Activated CD4-positive, alpha-beta T cell treated with anti-CD3 and anti-CD28 coated beads, Interleukin-2, Interleukin-6, amounts not matched to agents 100 ng/mL and 50 ng/mL, durations not matched to agents 16 hours and 8 hours (primary cell): ENCODE measurements at regions not wholly inside any gene's neighbourhood (a gene's known extent, or its start where the extent isn't known, plus 50 kb on each side); places are given as distances from the start of the nearest gene placed in this dataset.

Experiments
- DNase-seq: peaks from one replicate; pipeline ENCODE4 v3.0.0-alpha.2; 2020

DNA sequence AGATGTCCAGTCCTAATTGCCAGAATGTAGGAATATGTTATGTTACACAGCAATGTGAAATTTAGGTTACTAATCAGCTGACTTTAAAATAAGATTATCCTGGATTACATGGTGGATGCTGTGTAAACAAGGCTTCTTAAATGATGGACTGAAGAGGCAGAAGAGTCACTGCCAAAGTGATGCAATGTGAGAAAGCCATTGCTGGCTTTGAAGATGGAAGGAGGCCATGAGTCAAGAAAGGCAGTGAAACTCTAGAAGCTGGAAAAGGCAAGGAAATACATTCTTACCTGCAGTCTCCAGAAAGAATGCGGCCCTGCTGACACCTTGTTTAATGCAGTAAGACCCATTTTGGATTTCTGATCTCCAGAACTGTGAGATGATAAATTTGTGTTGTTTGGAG lies 179.1 kb upstream of the ZPLD1 start:
- no peak for DNase-seq

DNA sequence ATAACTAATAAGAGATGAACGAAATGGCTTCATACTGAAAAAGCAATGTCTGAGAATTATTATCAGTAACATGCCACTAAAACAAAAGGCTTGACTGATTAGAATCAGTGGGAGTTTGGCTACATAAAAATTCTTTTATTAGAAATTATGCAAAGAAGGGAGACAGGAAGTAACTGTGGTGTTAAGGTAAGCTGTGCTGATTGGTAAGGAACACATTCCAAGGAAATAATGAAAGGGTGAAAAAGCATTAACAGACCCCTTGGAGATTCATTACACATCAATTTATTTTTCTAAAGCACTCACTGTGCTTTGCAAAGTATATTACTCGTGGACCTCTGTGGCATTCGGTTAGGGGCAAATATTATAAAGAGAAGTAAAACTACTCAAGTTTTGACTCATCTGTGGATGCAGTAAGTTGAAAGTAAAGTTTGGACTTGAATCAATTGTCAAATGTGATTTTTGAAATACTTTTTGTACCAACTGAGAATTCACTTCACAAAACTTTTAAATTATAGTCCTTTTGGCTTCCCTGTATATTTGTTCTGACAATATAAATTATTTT lies 176.1 kb upstream of the ZPLD1 start:
- DNase-seq = no peak

DNA sequence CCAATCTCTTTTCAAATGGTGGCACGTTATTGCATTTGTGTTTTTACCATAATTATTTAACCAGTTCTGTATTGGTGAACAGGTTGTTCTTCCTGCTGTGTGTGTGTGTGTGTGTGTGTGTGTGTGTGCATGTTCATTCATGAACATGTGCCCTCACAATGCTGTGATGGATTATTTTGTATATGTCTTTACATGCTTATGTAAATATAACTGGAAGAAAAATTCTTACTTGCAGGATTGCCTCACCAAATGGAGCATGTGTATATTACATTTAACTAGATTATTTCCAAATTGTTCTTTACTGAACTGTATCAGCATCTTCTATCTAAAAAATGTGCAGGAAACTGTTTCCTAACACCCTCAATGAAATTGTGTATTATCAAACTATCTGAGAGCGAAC lies 175.2 kb upstream of the ZPLD1 start:
- DNase-seq = no peak

DNA sequence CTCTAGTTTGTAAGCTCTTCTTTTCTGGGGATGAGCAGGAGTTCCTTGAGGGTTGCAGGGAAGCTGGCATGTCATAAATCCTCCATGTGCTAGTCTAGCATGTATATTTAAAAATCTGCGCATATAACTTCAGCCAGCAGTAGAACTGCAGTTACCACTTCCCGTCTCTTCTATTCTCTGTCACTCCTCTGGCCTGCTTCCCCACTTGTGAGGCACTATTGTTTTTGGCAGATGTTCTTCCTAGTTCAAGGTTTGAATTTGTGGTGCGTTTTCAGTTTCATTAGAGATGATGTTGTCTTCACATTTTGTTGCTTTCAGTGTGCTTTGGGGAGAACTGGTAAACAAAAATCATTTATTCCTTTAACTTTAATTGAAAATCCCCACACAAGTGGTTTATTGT lies 169.1 kb upstream of the ZPLD1 start:
- DNase-seq = no peak

DNA sequence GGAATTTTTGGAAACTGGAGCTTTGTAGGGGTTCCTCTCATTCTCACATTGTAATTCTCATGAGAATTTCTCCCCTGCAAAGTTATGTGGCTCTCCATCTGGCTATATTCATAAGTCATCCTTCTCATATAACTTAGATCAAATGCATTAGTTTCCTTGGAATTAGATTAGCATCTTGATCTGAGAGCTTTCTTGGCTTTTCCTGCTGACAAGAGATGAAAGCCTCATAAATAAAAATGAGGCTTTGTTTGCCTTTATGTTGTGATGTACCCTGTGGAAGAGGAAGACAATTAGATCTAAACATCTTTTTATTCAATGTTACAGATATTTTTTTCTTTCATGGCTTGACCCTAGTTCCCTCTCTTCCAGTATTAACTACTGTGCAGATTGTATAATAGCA lies 165.4 kb upstream of the ZPLD1 start:
- DNase-seq = no peak

DNA sequence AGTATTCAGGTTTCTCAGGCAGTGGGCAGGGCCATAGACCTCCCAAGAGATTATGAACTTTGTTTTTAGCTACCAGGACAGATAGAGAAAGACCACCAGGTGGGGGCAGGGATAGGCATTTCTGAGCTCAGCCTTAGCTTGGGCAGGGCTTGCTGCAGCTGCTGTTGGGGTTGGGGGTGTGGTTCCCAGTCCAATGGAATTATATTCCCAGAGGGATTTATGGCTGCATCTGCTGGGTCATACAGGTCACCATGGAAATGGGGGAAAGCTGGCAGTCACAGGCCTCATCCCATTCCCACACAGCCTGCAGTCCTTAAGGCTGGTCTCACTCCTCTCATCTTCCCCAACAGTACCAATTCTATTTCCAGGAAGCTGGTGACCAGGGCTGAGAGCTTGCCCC lies 144.6 kb upstream of the ZPLD1 start:
- no peak for DNase-seq

DNA sequence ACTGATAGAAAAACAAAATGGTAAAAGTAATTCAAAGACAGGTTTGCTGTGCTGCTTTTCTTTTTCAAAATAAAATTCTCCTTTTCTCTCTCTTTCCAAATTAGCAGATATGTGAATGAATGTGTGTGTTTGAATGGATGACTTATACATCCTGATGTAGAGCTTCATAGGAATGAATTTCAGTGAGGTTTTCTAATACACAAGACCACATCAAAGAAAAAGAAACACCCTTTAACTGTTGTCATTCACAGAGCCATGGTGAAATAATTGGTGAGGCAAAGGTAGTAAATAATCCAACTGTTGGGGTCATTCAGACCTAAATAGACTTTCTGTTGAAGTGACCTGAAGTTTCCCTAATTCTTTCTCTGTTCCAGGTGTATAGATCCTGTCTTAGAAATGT lies 139.1 kb upstream of the ZPLD1 start:
- no peak for DNase-seq

DNA sequence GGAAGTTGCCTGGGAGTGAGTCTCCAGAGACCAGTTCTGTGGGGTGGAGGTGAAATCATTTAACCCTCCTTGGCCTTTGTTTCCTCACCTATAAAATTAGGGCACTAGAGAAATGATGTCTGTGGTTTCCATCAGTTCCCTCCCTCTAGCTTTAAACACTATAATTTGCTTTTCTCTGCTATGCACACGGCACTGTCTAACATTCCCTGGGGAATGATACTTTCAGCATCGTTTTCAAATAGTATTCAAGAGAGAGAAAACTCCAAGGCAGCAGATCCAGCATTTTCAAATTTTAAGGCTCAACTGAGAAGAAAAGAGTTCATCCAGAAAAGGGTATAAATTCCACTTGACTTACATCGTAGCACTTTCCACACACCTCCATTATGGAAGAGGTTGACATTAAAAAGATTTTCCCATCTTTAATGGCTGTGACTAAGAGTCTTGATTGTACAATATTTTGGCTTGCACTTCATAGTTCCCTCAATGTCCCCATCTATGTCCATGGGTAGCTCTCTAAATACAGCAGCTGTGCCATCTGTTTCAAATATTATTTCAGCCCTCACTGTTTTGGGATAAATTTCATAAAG lies 137.7 kb upstream of the ZPLD1 start:
- no peak for DNase-seq

DNA sequence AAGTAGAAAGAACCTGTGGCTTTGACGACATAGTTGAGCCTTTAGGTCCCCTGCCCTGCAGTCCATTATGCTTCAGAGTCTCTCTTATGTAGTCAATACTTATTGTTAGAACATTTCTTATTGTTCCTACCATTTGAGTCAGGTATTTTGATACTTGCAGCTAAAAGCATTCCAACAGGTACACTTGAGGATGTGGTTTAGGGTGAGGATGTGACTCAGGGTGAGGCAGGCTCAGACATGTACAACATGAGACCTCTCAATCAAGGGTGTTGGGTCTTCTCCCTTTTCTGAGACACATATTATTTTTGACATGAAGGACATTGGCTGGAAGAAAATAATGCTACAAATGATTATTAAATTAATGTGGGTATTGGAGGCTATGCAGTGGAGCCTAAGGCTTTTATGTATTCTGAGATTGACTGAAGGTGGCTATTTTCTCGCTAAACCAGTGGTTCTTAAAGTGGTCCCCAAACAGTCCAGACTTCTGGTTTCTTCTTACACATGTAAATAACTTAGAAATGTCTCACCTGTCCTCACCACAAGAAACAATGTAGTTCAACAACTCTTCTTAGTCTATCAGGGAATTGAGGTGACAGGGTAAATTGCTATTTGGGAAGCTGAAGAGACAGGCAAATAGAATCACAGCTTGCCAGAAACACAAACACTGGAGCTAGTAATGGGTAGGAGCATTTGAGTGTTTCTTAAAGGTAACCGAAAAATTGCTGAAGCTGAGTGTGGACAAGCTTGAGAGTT lies 135.5 kb upstream of the ZPLD1 start:
- DNase-seq = peak; percentile 2

DNA sequence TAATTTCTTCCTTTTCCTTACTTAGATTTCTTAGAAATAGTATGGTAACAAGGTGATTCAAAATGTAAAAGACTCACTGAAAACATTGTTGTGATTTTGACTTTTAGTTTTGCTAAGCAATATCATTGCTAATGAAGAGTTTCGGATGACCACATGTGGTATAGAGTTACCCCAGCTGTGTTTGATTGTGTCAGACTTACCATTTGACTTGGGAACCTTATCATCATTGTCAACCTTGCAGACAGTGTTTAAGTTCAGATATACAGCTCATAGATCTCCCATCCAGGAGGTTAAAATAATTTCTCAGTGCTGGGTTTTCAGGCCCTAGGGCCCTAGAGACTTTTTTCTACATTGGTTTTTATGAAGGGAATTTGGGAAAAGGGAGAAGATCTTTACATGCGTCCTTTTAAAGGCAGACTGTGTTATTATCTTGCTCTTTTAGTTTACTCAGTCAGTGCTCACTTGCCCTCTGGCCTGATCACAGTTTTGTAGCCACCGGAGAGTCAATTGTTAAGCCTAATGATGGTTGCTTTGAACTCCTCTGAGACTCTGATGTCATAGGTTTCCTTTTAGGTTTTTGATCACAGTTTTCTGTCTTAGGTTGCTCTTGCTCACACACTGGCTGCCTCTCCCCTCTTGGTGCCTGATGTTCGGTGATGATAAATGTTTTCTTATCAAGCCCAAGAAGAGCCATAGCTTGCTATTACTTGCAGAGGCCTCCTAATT lies 133.5 kb upstream of the ZPLD1 start:
- no peak for DNase-seq

DNA sequence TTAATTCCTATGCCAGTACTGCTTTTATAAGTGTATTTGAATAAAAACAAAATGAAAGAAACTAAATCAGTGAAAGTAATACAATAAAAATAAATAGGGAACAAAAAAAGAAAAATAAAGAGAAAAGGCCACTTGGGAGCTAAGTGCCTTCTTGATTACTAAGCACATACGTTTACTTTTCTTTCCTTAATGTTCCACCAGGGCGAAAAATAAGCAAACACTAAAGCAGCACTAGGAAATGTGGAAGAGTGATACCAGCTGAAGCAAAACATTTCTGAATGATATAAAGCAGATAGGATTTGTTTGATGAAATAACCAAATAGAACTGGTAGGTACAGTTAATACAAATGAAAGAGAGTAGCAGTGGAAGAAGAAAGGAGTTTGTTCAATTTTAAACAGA lies 132.8 kb upstream of the ZPLD1 start:
- DNase-seq = no peak

DNA sequence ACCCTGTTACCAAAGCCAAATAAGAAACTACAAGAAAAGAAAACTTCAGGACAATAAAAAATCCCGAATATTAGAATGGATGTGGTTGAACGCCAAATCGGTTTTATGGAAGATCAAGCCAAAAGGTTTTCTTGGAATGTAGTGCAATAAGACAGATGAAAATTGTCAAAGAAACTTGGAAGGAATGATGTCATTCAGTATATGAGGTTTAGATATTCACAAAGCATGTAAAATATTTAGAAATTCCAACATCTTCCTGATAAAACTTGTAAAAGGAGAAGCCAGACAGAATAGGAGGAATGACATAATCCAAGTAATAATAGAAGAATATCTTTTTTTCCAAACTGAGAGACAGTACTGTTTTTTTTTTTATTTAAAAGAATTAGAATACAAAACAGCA lies 130.3 kb upstream of the ZPLD1 start:
- no peak for DNase-seq

DNA sequence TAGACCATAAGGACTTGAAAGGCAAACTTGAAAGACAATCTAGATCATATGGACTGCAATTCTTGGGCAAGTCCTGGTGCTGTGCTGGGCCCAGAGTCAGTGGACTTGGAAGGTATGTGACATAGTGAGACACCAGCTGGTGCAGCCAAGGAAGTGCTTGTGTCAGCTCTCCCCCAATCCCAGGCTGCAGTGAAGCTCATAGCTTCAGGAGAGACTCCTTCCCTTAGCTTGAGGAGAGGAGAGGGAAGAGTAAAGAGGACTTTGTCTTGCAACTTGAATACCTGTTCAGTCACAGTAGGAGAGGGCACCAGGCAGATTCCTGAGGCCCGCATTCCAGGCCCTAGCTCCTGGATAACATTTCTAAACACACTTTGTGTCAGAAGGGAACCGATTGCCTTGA lies 127.4 kb upstream of the ZPLD1 start:
- DNase-seq = no peak

DNA sequence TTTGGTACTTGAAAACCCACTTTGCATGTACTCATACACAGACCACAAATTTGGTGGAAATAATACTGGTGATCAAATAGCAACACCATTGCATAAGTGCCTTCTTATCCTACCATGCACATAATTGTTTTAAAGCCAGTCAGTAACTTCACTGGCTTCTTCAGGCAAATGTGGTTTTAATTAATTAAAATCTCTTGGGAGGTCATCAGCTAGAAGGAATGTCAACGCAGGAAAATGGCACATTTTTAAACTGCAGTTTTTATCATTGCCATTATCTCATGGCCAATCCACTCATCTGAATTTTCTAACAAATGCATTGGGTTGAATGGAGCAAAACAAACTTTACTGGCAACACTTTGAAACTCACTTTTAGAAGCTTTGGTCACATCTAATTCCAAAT lies 105.7 kb upstream of the ZPLD1 start:
- DNase-seq = no peak

DNA sequence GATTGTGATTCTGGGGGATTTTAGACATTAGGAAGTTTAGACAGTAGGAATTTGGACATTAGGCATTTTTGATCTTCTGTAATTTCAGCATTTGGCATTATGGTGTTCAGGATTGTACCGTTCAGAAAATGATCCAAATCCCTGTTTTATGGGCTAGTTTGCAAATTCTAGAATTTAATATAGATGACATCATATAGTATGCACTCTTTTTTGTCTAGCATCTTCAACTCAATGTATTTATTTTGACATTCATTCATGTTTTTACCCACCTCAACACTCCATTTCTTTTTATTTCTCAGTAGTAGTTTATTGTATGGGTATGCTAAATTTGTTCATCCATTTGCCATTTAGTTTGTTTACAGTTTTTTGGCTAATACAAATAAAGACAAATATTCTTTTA lies 105.3 kb upstream of the ZPLD1 start:
- DNase-seq = no peak

DNA sequence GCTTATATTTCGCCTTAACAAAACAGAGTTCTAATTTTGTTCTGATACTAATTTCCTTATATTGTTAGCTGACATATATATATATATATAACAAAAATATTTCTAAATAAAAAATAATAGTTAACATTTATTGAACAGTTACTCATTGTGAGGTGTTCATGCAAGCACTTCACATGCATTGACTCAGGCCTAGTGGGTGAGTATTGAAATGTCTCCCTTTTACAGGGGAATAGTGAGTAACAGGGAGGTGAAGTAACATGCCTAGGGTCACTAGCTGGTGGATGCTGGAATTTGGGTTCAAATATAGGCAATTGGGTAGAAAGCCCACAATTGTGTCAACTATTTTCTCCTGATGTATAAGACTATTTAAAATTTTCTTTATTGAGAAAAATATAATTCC lies 102.6 kb upstream of the ZPLD1 start:
- DNase-seq = no peak

DNA sequence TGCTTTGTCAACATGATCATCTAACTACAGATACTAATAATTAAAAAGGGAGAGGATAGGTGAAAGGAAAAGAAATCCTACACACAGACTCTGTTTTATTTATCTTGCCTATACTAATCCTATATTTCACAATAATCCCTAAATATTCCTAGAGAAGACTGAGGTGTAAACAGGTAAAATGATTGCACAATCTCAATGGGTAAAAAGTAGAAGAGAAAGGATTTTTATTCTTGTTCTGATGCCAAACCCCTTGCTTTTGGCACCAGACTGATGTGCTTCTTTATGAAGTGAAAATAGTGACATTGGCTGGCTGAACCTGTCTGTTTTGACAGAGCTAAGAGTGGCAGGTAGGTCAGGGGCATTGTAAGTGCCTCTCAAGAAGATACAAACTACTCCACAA lies 101.9 kb upstream of the ZPLD1 start:
- no peak for DNase-seq

DNA sequence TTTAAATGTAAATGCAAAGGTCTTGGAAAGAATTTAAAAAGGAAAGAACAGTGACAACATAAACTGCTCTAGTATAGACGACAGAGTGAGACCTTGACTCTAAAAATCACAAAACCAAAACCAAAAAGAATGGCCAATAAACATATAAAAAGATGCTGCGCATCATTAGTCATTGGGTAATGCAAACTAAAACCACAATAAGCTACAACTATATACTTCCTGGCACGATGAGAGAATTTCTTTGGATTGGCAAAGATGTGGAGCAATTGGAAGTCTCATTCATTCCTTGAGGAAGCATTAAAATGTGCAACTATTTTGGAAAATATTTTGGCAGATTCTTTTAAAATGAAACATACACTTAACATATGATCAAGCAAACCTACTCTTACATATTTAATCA lies 98.7 kb upstream of the ZPLD1 start:
- DNase-seq = no peak

DNA sequence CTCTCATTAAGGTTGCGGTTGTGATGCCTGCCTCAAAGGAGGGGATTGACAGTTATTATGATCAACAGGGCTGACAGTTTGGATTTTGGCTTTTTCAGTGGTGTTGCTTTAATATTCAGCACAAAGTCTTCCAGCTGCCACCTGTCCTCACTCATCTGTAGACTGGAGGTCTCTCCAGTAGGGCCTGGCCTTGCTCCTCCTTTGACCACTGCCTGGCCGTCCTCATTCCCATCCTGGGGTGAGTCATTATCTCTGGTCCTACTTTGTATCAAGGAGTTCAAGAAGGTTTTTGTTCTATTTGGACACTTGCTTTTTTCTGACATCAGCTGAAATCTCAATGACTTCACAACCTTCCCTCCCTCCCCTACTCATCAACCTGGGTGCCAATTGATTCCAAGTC lies 95.1 kb upstream of the ZPLD1 start:
- no peak for DNase-seq

DNA sequence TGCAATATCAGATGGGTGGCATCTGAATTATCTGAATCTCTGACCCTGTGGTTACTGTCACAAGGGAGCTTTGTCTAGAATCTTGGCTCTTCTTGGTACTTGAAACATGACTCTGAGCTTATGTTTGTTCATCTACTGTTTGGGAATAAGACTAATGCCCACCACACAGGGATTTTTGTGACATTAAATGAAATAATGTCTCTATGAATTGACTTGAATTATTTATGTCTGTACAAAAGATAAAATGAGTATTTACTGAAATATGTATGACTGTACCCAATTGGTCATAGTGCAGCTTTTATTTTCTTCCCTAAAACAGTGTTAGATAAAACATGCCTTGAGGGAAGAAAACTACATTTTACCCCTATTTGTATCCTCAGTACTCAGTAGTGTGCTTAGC lies 87.9 kb upstream of the ZPLD1 start:
- DNase-seq = no peak

DNA sequence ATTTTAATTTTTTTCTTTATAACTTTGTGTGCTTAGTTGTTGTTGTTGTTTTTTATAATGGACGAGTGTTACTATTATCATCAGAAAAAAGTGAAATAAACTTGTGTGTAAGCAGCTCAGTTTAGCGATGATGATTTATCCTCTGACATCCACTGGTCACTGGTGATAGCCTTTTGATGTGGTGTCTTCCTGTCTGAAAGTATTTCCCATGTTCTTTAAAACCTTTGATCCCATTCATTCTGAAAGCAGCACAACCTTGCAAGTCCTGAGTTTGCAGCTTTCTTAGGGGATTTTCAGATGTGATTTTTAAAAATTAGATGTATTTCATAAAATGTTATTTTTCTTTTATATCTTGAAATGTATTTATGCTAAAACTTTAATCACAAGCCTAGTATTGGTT lies 85.9 kb upstream of the ZPLD1 start:
- DNase-seq = no peak

DNA sequence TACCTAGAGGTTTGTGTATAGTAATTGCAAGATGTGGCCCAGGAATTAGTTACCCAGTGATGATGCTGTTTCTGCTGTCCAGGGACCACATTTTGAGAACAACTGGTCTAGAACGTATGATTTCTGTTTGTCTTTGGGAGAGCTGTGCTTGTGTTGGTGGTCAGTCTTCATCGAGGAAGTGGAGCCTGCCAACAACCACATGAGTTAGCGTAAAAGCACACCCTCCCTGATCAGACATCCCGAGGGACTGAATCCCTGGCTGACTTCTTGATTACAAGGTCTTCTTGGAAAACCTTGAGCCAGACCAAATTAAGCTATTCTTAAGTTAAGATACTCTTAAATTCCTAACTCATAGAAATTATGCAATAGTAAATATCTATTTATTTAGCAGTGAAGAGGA lies 81.7 kb upstream of the ZPLD1 start:
- no peak for DNase-seq

DNA sequence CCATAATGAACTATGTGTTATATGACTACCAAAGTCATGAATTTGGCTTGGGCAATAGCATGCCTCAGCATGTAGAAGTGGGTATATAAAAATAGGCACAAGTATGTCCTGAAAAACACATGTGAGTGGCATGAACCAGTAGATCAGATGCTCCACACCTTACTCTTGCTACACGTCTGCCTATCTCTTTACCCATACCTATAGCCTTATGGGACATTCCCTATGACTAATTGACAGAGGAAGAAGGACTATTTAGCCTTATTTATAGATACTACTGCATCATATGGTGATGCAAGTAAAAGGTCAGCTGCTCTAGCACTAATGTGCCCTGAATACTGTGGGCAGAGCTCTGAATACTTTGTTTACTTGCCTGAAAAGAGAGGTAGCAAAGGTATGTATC lies 81.0 kb upstream of the ZPLD1 start:
- no peak for DNase-seq

DNA sequence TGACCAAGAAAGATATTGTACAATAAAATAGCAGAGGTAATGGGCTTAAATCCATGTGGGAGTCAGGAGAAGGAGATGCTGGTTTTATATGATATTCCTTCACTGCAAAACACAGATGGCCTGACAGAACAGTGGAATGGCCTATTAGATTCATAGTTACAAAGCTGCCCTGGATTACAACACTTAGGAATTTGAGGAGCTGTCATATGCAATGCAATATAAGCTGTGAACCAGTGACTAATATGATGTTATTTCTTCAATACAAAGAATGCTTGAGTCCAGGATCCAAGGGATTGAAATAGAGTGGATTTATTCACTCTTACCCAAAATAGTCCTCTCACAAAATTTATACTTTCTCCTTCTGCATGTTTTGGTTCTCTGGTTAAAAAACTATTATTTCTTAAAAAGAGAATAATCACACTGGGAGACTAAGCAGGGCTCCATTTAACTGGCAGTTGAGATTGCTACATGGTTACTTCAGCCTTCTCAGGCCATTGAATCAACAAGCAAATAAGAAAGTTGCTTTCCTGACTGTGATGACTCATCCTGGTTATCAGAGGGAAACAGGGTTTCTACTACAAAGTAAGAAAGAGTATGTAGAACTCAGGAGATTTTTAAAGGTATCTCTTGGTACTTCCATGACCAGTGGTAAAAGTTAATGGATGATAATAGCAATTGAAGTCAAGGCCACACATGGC lies 79.8 kb upstream of the ZPLD1 start:
- DNase-seq = no peak
